ENCODE measurements at regions not wholly inside any gene's neighbourhood (a gene's known extent, or its start where the extent isn't known, plus 50 kb on each side); places are given as distances from the start of the nearest gene placed in this dataset.

DNA sequence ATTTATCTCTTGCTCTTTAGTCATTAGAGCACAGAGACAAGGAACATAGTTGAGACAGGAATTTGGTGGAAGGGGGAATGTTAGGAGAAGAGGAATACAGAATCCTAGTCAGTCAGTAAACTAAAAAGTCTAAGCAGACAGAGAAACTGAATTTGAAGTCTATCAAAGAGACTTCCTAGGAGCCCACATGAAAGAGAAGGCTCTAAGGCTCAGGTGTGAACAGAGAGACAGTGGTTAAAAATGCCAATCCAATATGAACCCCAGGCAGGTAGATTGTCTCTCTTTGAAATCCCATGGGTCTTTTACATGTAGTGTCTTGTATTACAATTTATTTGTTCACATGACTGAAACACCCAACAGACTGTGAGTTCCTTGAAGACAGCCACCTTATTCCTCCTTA, 77.8 kb upstream of the NFKB1 start:
- ATAC-seq (ENCODE audit: low read depth) (no peak), DNase-seq (no peak)
- H4K5ac ChIP-seq (ENCODE audit: low read depth, low read length), result no peak overlapping the region
- H2BK120ac ChIP-seq (ENCODE audit: low read depth, low read length), result no peak overlapping the region
- TF ChIP-seq RFX5 (IDR thresholded peaks at IDR 0.05; ENCODE audit: low read depth, low read length) (no peak), SMC3 (IDR thresholded peaks at IDR 0.05; ENCODE audit: low read depth, low read length) (no peak), MAFK (IDR thresholded peaks at IDR 0.05; ENCODE audit: low read depth, low read length) (no peak), CEBPB (IDR thresholded peaks at IDR 0.05; ENCODE audit: low read depth, low read length) (no peak), POLR2A (IDR thresholded peaks at IDR 0.05; ENCODE audit: low read depth, low read length) (no peak), FOS (IDR thresholded peaks at IDR 0.05; ENCODE audit: low read depth, low read length) (no peak), RCOR1 (IDR thresholded peaks at IDR 0.05; ENCODE audit: insufficient replicate concordance, low read length) (no peak), MAZ (IDR thresholded peaks at IDR 0.05; ENCODE audit: borderline replicate concordance, low read depth, low read length) (no peak), RAD21 (IDR thresholded peaks at IDR 0.05; ENCODE audit: low read length) (no peak), NFE2L2 (IDR thresholded peaks at IDR 0.05; ENCODE audit: low read depth, low read length) (no peak), MXI1 (IDR thresholded peaks at IDR 0.05; ENCODE audit: borderline replicate concordance, low read depth, low read length) (no peak), CHD1 (IDR thresholded peaks at IDR 0.05; ENCODE audit: low read depth, low read length) (no peak), BHLHE40 (IDR thresholded peaks at IDR 0.05; ENCODE audit: low read depth, low read length) (no peak)
- TF ChIP-seq, protein P1, sequence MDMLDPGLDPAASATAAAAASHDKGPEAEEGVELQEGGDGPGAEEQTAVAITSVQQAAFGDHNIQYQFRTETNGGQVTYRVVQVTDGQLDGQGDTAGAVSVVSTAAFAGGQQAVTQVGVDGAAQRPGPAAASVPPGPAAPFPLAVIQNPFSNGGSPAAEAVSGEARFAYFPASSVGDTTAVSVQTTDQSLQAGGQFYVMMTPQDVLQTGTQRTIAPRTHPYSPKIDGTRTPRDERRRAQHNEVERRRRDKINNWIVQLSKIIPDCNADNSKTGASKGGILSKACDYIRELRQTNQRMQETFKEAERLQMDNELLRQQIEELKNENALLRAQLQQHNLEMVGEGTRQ (IDR thresholded peaks at IDR 0.05; ENCODE audit: low read depth, low read length), result no peak
- TF ChIP-seq, protein P2, sequence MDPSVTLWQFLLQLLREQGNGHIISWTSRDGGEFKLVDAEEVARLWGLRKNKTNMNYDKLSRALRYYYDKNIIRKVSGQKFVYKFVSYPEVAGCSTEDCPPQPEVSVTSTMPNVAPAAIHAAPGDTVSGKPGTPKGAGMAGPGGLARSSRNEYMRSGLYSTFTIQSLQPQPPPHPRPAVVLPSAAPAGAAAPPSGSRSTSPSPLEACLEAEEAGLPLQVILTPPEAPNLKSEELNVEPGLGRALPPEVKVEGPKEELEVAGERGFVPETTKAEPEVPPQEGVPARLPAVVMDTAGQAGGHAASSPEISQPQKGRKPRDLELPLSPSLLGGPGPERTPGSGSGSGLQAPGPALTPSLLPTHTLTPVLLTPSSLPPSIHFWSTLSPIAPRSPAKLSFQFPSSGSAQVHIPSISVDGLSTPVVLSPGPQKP (IDR thresholded peaks at IDR 0.05; ENCODE audit: borderline replicate concordance, low read depth, low read length), result no peak
- TF ChIP-seq, protein P3, sequence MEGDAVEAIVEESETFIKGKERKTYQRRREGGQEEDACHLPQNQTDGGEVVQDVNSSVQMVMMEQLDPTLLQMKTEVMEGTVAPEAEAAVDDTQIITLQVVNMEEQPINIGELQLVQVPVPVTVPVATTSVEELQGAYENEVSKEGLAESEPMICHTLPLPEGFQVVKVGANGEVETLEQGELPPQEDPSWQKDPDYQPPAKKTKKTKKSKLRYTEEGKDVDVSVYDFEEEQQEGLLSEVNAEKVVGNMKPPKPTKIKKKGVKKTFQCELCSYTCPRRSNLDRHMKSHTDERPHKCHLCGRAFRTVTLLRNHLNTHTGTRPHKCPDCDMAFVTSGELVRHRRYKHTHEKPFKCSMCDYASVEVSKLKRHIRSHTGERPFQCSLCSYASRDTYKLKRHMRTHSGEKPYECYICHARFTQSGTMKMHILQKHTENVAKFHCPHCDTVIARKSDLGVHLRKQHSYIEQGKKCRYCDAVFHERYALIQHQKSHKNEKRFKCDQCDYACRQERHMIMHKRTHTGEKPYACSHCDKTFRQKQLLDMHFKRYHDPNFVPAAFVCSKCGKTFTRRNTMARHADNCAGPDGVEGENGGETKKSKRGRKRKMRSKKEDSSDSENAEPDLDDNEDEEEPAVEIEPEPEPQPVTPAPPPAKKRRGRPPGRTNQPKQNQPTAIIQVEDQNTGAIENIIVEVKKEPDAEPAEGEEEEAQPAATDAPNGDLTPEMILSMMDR (conservative IDR thresholded peaks at IDR 0.05; ENCODE audit: low read depth, low read length), result no peak
- H3K27me3 ChIP-seq (ENCODE audit: control insufficient read depth, insufficient read depth, low read length), result peaks cover 2% of the 10 kb centered on the region
- H3K4me3 ChIP-seq (ENCODE audit: insufficient read depth, low read depth, low read length), result no peak overlapping the region
- no peak overlapping the region for H4K91ac ChIP-seq (ENCODE audit: insufficient read depth, low read depth, low read length)
- H3K18ac ChIP-seq (ENCODE audit: low read depth, low read length), result no peak overlapping the region
- H3K4me1 ChIP-seq (ENCODE audit: control insufficient read depth, insufficient read depth, low read length), result no peaks in the 10 kb centered on the region
- H2AK9ac ChIP-seq (replicated peaks; ENCODE audit: low read depth, low read length, poor library complexity), result no peak overlapping the region
- no peaks in the 10 kb centered on the region for H3K79me1 ChIP-seq (ENCODE audit: low read depth in 1 of 2, low read length in 2 of 2)
- H3K14ac ChIP-seq (replicated peaks; ENCODE audit: low read depth, low read length), result no peak overlapping the region
- H3K4ac ChIP-seq (ENCODE audit: low read depth, low read length), result no peak overlapping the region
- H2BK5ac ChIP-seq (ENCODE audit: low read depth, low read length, poor library complexity, severe bottlenecking), result no peak overlapping the region
- dilution Hi-C loops (cut with HindIII; ENCODE audit: low sequenced_read_pairs, unreplicated experiment), result no loop called here
- no peak overlapping the region for H3K9ac ChIP-seq (ENCODE audit: low read depth, low read length)
- no peaks in the 10 kb centered on the region for H3K9me1 ChIP-seq (ENCODE audit: insufficient read depth, low read length)
- POLR2A ChIA-PET (ENCODE audit: unreplicated experiment), result no interaction called here
- no peak overlapping the region for H2BK15ac ChIP-seq (ENCODE audit: low read depth, low read length)
- no peaks in the 10 kb centered on the region for H4K20me1 ChIP-seq (ENCODE audit: insufficient read depth, low read length)
- H2AFZ ChIP-seq (replicated peaks; ENCODE audit: low read length, poor library complexity), result no peak overlapping the region
- H2BK20ac ChIP-seq (ENCODE audit: low read depth, low read length), result no peak overlapping the region
- H3K23ac ChIP-seq (ENCODE audit: low read depth, low read length), result no peak overlapping the region
- intact Hi-C loops (cut with micrococcal nuclease), result loop anchor here (10.0 kb wide), 1 partner anchor 751 kb away; no protein-coding TSS in a partner anchor
- no peaks in the 10 kb centered on the region for H3K9me3 ChIP-seq (ENCODE audit: control insufficient read depth, insufficient read depth, low read length)
- in situ Hi-C loops (cut with MboI; ENCODE audit: low sequenced_read_pairs), result no loop called here
- H3K36me3 ChIP-seq (ENCODE audit: control insufficient read depth, insufficient read depth, low read length), result no peaks in the 10 kb centered on the region
- no peak overlapping the region for H2AK5ac ChIP-seq (ENCODE audit: low read depth, low read length)
- BruUV-seq (replicated peaks), result no TSS peak
- no peak overlapping the region for H3K4me2 ChIP-seq (ENCODE audit: low read depth, low read length)
- H3K27ac ChIP-seq (ENCODE audit: insufficient read depth, low read length), result no peak overlapping the region
- H4K8ac ChIP-seq (ENCODE audit: low read depth in 2 of 2, low read length in 2 of 2), result no peak overlapping the region
- H3K56ac ChIP-seq (ENCODE audit: extremely low read depth, insufficient read depth, low read length), result no peak overlapping the region
- CTCF ChIA-PET, result no interaction called here

Data from IMR-90 (cell line).